ENCODE measurements at regions not wholly inside any gene's neighbourhood (a gene's known extent, or its start where the extent isn't known, plus 50 kb on each side); places are given as distances from the start of the nearest gene placed in this dataset.

- no peak for DNase-seq (ENCODE audit: low read depth in 2 of 2)
These were observed 484.3 kb downstream of the SOX6 start for GRCh38 chr11:15871904-15872626.

DNA sequence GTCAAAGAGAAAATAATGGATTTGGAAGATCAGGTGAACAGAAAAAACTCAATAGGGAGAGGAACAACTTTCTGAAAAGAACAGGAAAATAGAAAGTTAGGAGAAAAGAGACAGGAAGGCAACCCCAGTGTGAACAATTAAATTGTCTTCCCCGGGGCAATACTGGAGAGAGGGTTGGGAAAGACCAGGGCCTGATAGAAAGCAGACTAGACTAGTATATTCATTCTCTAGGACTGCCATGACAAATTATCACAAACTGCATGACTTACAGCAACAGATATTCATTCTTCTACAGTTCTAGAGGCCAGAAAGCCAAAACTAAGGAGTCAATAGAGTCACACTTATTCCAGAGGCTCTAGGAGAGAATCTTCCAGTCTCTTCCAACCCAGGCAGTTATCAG lies 482.8 kb downstream of the SOX6 start:
- no peak for DNase-seq (ENCODE audit: low read depth in 2 of 2)

DNA sequence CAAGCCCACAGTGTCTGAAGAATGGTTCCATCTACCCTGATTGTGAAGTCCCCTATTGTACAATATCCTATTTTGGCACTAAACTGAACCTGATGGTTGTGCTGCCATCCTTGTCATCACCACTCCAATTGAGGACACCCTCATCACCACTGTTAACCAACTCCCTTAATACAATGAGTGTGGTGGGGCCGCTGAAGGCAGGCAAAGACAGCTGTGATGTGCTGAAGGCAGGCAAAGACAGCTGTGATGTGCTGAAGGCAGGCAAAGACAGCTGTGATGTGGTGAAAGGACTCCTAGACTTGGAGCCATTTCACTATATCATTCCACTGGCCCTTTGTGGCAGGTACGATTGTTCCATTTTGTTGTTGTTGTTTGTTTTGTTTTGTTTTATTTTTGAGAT lies 481.6 kb downstream of the SOX6 start:
- no peak for DNase-seq (ENCODE audit: low read depth in 2 of 2)

DNA sequence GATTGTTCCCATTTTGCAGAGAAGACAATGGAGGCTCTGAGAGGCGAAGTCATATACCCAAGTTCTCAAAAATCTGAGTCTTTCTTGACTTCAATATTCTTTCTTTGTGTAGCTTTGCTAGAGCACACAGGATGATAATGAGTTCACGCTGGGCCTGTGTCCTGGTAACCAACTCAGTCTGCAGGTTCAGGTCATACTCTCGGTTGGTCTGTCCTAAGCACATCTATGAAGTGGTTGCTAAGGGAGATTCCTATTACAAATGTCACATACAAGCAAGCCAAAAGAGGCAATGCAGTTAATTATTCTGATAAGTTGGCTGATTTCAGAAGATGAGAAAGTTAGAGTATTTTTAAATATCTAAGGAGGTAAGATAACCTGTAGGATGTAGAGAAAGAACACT lies 481.0 kb downstream of the SOX6 start:
- no peak for DNase-seq (ENCODE audit: low read depth in 2 of 2)

GRCh38 chr11:15875943-15876342 lies 480.4 kb downstream of the SOX6 start:
- no peak for DNase-seq (ENCODE audit: low read depth in 2 of 2)

- no peak for DNase-seq (ENCODE audit: low read depth in 2 of 2)
These were observed 477.6 kb downstream of the SOX6 start for GRCh38 chr11:15878756-15879155.

DNA sequence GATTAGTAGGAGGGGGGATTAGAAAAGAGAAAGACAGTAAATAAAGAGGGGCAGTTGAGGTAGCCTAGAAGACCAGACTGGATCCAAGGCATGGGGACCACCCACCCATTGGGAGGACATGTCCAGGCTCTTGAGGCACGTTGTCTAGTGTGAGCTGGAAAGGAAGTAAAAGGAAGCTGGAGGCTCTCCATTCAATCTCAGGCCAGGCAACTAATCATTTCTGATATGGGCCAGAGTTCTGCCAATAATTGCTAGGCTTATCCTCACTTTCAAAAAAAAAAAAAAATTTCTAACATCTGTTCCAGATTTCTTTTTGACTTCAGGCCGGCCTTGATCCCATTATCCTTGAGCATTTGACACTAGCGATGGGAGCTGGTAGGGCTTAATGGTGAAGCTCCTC lies 476.1 kb downstream of the SOX6 start:
- DNase-seq (ENCODE audit: low read depth in 2 of 2) = no peak

GRCh38 chr11:15882876-15883454 lies 473.4 kb downstream of the SOX6 start:
- no peak for DNase-seq (ENCODE audit: low read depth in 2 of 2)

DNA sequence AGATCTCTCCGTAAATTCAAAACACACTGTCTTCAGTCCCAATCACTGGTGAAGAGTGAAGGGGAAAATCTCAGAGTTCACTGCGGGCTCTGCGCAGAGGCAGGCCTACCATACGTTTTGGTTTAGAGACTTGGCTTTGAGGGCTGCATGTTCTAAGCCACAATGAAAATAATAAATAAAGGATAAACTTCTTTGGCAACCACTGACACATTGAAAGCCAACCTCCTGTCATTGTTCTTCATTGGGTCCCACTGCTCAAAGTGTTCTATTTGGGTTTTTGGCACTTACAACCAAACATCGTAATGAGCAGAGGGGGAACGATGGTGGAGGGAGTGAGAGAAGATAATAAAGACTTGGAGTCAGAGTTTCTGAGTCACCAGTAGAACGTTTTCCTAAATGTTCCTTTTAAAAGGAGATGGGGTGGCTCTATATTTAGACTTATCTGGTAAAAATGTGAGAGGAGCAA lies 472.9 kb downstream of the SOX6 start:
- DNase-seq (ENCODE audit: low read depth in 2 of 2) = no peak

DNA sequence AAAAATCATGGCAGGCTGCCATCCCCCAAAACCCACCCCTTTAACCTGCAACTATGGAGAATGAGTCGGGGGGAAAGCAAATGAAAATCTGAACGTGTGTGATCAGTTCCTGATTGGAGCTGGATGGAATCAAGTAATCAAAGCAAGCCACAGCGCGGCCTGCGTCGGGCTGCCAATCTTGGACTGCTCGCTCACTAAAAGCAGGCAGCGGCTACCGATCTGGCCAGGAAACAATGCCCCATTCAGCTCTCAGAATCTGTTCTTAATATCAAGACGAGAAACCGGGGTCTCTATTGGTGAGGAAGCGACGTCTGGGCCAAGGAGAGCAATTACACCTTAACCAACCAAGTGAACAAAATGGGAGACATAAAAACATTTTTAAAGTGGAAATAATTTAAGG lies 472.2 kb downstream of the SOX6 start:
- DNase-seq (ENCODE audit: low read depth in 2 of 2) = no peak

- DNase-seq (ENCODE audit: low read depth in 2 of 2) = no peak
These were observed 471.4 kb downstream of the SOX6 start for GRCh38 chr11:15884777-15885540.

- DNase-seq (ENCODE audit: low read depth in 2 of 2) = no peak
These were observed 470.5 kb downstream of the SOX6 start for GRCh38 chr11:15885854-15886253.

GRCh38 chr11:15886299-15886698 lies 470.0 kb downstream of the SOX6 start:
- no peak for DNase-seq (ENCODE audit: low read depth in 2 of 2)

GRCh38 chr11:15886866-15887265 lies 469.5 kb downstream of the SOX6 start:
- no peak for DNase-seq (ENCODE audit: low read depth in 2 of 2)

DNA sequence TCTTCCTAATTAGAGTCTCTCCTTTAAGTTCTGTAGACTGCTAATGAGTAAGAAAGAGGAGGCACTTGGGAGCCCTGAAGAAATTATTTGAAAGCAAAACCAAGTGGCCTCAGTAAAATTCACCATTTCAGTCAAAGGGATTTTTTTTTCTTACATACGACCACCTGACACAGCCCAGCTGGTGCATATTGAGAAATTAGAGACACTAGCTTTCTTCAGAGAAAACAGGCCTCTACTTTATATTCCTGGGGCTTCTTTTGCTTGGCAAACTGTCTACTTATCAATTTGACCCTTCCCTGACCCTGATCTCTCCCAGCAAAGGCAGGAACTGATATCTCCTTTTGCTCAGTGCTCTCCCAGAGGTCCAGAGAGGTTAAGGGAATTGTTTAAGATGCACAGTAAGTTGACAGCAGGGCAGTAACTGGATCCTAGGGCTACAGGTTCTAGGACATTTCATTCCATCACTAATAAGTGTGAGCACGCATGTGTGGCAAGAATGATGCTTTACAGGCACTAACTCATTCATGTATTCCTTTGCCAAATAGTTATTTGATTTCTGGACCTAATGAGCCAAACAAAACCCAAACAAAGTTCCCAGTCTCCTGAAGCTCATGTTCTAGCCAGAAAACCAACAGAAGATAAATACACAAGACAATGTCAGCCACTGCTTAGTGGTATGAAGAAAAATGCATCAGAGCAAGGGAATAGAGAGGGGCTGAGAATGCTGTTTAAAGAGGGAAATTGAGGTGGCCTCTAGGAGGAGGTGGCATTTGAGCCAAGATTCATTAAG lies 467.6 kb downstream of the SOX6 start:
- no peak for DNase-seq (ENCODE audit: low read depth in 2 of 2)

DNA sequence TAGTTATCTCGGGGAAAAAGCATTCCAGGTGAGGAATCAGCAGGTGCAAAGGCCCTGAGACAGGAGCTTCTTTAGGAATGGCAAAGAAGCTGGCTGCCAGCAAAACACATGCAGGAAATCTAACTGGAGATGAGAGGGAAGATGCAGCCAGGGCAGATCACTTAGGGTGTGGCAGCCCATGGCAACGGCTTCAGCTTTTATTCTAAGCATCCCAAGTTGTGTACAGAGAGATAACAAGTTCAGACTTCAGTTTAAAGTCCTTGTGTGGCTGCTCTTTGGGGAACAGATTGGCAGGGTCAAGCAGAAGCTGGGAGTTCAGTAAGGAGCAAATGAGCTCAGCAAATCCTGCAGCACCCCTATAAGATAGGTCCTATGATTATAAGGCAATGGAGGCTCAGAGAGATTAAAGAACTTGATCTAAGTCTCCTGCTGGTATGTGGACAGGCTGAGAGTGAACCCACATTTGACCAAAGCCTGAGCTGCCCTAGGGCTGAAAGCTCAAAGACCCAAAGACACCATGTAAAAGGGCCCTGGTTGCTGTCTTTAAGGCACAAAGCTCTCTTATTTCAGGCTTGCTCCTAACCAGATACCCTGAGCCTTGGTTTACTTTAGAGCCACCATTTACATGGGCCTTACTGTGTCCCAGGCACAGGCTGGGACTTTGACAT lies 466.8 kb downstream of the SOX6 start:
- DNase-seq (ENCODE audit: low read depth in 2 of 2) = no peak

DNA sequence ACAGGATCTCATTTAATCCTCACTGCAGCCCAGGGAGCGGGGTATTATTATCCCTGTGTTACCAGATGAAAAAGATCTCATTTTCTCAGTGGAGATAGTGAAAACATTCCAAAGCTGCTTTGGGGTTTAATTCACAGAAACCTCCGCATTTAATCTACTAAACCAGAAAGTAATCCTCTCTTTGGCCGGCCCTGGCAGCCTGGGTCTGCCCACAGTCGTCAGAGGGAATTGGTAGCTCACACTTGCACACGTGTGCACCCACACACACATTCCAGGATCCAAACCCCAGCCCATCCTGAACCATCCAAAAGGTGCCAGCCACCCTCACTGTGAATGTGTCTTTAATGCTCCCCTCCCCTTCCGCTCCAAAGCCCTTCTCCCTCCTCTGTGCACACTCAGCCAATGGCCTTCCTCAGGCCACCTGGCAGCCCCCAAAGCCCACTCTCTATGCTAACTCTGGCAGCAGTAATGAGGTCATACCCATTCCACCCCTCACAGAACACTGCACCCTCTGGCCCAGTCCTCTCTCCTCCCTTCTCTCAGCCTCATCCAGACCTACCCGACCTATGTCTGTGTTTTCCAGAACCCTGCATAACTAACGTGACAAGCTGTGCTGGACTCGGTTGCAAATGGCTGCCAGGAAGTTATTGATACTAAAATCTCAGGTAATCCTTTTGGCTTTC lies 466.2 kb downstream of the SOX6 start:
- DNase-seq (ENCODE audit: low read depth in 2 of 2) = no peak

DNA sequence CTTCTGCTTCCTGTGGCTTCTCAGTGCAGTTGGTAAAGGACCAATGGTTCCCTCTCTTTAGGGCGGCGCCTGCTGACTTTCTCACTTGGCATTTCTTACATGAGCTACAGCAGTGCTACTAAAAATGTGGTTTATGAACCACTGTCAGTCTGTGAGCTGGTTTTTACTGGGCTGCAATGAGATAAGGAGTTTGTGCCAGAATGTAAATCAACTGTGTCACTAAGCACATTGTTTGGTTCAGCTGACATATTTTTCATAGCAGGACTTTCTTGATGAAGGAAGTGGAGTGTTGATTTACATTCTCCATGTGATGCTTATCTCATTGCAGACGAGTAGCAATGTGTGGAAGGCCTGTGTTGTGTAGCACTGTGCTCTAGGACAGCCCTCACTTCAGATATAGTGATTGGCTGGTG lies 463.3 kb downstream of the SOX6 start:
- peak in 1 of 2 donors; percentile 47 for DNase-seq (ENCODE audit: low read depth in 2 of 2)

DNA sequence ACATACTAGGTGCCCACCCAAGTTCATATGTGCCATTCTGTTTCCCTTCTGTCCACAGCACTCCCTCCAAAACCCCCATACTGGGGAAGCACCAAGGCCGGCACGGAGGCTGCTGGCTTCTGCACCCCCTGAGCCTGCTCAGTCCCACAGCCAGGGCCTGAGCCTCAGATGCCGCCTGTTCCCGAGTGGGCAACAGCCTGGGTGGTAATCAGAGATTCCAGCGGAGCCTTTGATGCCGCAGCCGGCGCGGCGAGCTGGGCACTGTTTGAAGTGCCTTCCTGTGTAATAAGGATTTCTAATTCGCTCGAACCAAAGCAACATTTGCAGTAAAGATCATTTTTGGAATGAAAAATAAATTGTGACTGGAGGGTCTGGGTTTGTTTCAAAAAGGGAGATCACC lies 460.3 kb downstream of the SOX6 start:
- no peak for DNase-seq (ENCODE audit: low read depth in 2 of 2)

DNA sequence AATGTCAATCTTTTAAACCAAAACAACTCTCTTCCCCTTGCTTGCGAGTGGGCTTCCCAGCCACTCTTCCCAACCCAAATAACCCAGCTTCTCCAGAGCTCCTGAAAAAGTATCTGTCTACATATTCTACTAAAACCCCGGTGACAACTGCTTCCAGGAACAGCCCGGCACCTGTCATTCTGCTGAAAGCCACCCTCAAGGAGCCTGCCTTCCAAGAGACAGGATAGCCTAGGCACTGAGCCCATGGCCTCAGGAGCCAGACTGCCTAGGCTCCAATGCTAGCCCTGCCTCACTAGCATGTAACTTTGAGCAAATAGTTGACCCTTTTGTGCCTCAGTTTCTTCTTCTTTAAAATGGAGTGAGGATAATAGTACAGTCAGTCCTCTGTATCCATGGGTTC lies 459.8 kb downstream of the SOX6 start:
- DNase-seq (ENCODE audit: low read depth in 2 of 2) = no peak
